Neuronal stem cell (in vitro differentiated cells): ENCODE measurements at regions not wholly inside any gene's neighbourhood (a gene's known extent, or its start where the extent isn't known, plus 50 kb on each side); places are given as distances from the start of the nearest gene placed in this dataset.

ENCODE experiments used
- DNase-seq: peaks from one replicate; pipeline ENCODE4 v3.0.0-alpha.2; 2013; ENCODE audit warnings: low spot score
- H2AFZ ChIP-seq: one replicate; pipeline ENCODE4 v1.6.1; 2013; ENCODE audit warnings: mild to moderate bottlenecking, low read length, inconsistent platforms
- H2AK5ac ChIP-seq: 2 replicates; pipeline ENCODE4 v1.6.1; 2013; ENCODE audit warnings: low read depth, mild to moderate bottlenecking, inconsistent platforms, low read length, moderate library complexity, mixed read lengths
- H2BK120ac ChIP-seq: 2 replicates; pipeline ENCODE4 v1.6.1; 2013; ENCODE audit warnings: low read depth, mild to moderate bottlenecking, inconsistent platforms, low read length, moderate library complexity, mixed read lengths
- H2BK12ac ChIP-seq: one replicate; pipeline ENCODE4 v1.6.1; 2013; ENCODE audit warnings: low read length, inconsistent platforms
- H2BK15ac ChIP-seq: 2 replicates; pipeline ENCODE4 v1.6.1; 2013; ENCODE audit warnings: mild to moderate bottlenecking, low read length, inconsistent platforms, mixed read lengths
- H2BK5ac ChIP-seq: one replicate; pipeline ENCODE4 v1.6.1; 2013; ENCODE audit warnings: inconsistent platforms, mild to moderate bottlenecking, low read length, moderate library complexity
- H3K14ac ChIP-seq: one replicate; pipeline ENCODE4 v1.6.1; 2013; ENCODE audit warnings: low read length, inconsistent platforms
- H3K18ac ChIP-seq: 2 replicates; pipeline ENCODE4 v1.6.1; 2013; ENCODE audit warnings: low read length, inconsistent platforms
- H3K23ac ChIP-seq: 2 replicates; pipeline ENCODE4 v1.6.1; 2013; ENCODE audit warnings: low read depth, mild to moderate bottlenecking, mixed read lengths, low read length, inconsistent platforms; ENCODE audit not compliant: poor library complexity
- H3K27ac ChIP-seq: replicated peaks from 3 replicates; pipeline ENCODE4 v1.5.1; 2013; ENCODE audit warnings: low read length, inconsistent platforms
- H3K27me3 ChIP-seq, 3 experiments: 2 replicates each; pipeline ENCODE4 v1.6.1; 2013; ENCODE audit warnings: low read length in 3 of 3, mild to moderate bottlenecking in 2 of 3, inconsistent platforms in 1 of 3, low read depth in 1 of 3, mixed read lengths in 1 of 3, moderate library complexity in 1 of 3; ENCODE audit not compliant: control insufficient read depth in 3 of 3, insufficient read depth in 3 of 3
- H3K36me3 ChIP-seq, 2 donors: replicated peaks in 1 of 2; 2 replicates each; pipeline ENCODE4 v1.6.1; 2013; ENCODE audit warnings: low read length in 2 of 2; ENCODE audit not compliant: control insufficient read depth in 2 of 2, insufficient read depth in 2 of 2
- H3K4ac ChIP-seq: 2 replicates; pipeline ENCODE4 v1.6.1; 2013; ENCODE audit warnings: inconsistent platforms, mild to moderate bottlenecking, low read length, moderate library complexity
- H3K4me1 ChIP-seq, 2 donors: 1 replicate in 1 of 2; 2 replicates in 1 of 2; pipeline ENCODE4 v1.6.1; 2013; ENCODE audit warnings: low read length in 2 of 2, low read depth in 1 of 2; ENCODE audit not compliant: control insufficient read depth in 2 of 2, insufficient read depth in 1 of 2
- H3K4me2 ChIP-seq: one replicate; pipeline ENCODE4 v1.6.1; 2013; ENCODE audit warnings: mild to moderate bottlenecking, low read length, inconsistent platforms; ENCODE audit not compliant: insufficient read depth, poor library complexity, severe bottlenecking
- H3K4me3 ChIP-seq, 2 donors: 2 replicates each; pipeline ENCODE4 v1.5.1; 2013; ENCODE audit warnings: low read length in 2 of 2, mild to moderate bottlenecking in 2 of 2, inconsistent platforms in 1 of 2, moderate library complexity in 1 of 2
- H3K79me1 ChIP-seq: one replicate; pipeline ENCODE4 v1.6.1; 2013; ENCODE audit warnings: low read depth, mild to moderate bottlenecking, inconsistent platforms, low read length, moderate library complexity
- H3K9ac ChIP-seq: one replicate; pipeline ENCODE4 v1.6.1; 2013; ENCODE audit warnings: mild to moderate bottlenecking, low read depth, low read length, inconsistent platforms; ENCODE audit not compliant: poor library complexity
- H3K9me3 ChIP-seq, 2 donors: replicated peaks in 1 of 2; 2 replicates each; pipeline versions ENCODE3 to v1.6.1; 2013; ENCODE audit warnings: low read length in 2 of 2, mild to moderate bottlenecking in 2 of 2, inconsistent platforms in 1 of 2, low read depth in 1 of 2, mixed read lengths in 1 of 2, moderate library complexity in 1 of 2; ENCODE audit not compliant: control insufficient read depth in 2 of 2, insufficient read depth in 1 of 2
- H4K8ac ChIP-seq: one replicate; pipeline ENCODE4 v1.6.1; 2013; ENCODE audit warnings: low read depth, mild to moderate bottlenecking, inconsistent platforms, low read length, moderate library complexity
- H4K91ac ChIP-seq: one replicate; pipeline ENCODE4 v1.6.1; 2013; ENCODE audit warnings: low read length, low read depth, mild to moderate bottlenecking, inconsistent platforms; ENCODE audit not compliant: poor library complexity
- WGBS, 2 donors: extraction: QIAGEN DNeasy Blood & Tissue Kit; methylation state at CpG; one replicate each; pipeline ENCODE4 v1.1.7; 2013; ENCODE audit warnings: missing lambda C conversion rate in 2 of 2, mixed read lengths in 1 of 2; ENCODE audit not compliant: insufficient read length in 2 of 2, insufficient replicate concordance in 1 of 2; ENCODE audit errors: extremely low coverage in 2 of 2; 5-methylcytosine and 5-hydroxymethylcytosine counted together

DNA sequence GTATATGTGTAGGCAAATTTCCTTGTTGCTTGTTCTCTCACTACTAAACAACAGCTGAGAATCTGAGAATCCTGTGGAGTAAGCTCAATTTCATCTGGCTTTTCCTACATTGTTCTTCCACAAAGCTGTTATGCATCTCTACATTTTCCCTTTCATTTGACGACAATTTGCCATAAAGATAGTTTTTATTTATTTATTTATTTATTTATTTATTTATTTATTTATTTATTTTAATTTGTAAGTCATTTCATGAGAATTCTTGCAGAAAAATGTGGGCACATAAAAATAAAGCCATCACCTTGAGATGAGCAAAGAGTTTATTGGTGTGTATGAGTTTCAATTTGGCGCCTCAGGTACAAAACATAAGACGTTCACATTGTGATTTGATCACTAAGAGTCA, 545.9 kb upstream of the SEL1L start:
- H3K23ac ChIP-seq, result no peak overlapping the region
- H3K4me3 ChIP-seq, result no peak overlapping the region
- H4K91ac ChIP-seq, result no peak overlapping the region
- H3K4me2 ChIP-seq, result no peak overlapping the region
- no peak overlapping the region for H4K8ac ChIP-seq
- no peak overlapping the region for H2BK120ac ChIP-seq
- peaks cover 0 to 2% of the 10 kb centered on the region in 2 donors for H3K4me1 ChIP-seq
- H2BK5ac ChIP-seq, result no peak overlapping the region
- H3K9me3 ChIP-seq, result no peaks in the 10 kb centered on the region
- H2AFZ ChIP-seq, result no peak overlapping the region
- H3K27me3 ChIP-seq, result no peaks in the 10 kb centered on the region
- no peak overlapping the region for H3K27ac ChIP-seq
- no CpG with 5 or more reads among the region's 3 CpGs for WGBS, 2 donors
- no peak overlapping the region for H3K14ac ChIP-seq
- no peak overlapping the region for H3K4ac ChIP-seq
- H2AK5ac ChIP-seq, result no peak overlapping the region
- H3K9ac ChIP-seq, result no peak overlapping the region
- no peaks in the 10 kb centered on the region for H3K79me1 ChIP-seq
- no peak overlapping the region for H2BK15ac ChIP-seq
- no peak overlapping the region for H2BK12ac ChIP-seq
- H3K18ac ChIP-seq, result no peak overlapping the region
- DNase-seq, result no peak
- no peaks in the 10 kb centered on the region for H3K36me3 ChIP-seq

DNA sequence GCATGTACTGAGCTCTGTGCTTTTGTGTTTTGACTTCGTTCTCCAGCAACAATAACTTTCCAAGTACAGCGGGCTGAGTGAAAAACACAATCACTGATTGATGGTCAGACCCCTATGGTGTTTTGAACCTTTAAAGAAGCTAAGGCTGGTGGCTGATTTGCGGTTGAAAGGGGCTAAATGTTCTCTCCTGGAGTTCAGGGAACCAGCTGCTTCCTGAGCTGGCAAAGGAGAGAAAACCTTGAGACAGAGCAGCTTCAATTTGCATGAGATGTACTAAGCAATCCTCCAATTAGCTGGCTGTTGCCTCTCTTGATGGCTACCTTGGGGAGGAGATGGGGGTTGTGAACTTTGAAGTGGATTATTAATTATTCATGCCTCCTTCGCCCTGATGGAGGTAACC, 546.7 kb upstream of the SEL1L start:
- Histone ChIP-seq H3K9me3 (no peaks in the 10 kb centered on the region), H3K14ac (no peak overlapping the region), H3K4me1 (peaks cover 0 to 2% of the 10 kb centered on the region in 2 donors), H2AFZ (no peak overlapping the region), H3K36me3 (no peaks in the 10 kb centered on the region), H4K91ac (no peak overlapping the region), H4K8ac (no peak overlapping the region), H3K9ac (no peak overlapping the region), H3K27me3 (no peaks in the 10 kb centered on the region), H2BK120ac (no peak overlapping the region), H2BK12ac (no peak overlapping the region), H3K79me1 (no peaks in the 10 kb centered on the region), H3K27ac (no peak overlapping the region), H2BK15ac (no peak overlapping the region), H3K18ac (no peak overlapping the region), H3K23ac (no peak overlapping the region), H2AK5ac (no peak overlapping the region), H3K4me2 (peak overlapping the region; percentile 14), H2BK5ac (no peak overlapping the region), H3K4ac (no peak overlapping the region), H3K4me3 (no peak overlapping the region)
- WGBS, 2 donors, result no CpG with 5 or more reads among the region's 4 CpGs
- DNase-seq, result no peak

DNA sequence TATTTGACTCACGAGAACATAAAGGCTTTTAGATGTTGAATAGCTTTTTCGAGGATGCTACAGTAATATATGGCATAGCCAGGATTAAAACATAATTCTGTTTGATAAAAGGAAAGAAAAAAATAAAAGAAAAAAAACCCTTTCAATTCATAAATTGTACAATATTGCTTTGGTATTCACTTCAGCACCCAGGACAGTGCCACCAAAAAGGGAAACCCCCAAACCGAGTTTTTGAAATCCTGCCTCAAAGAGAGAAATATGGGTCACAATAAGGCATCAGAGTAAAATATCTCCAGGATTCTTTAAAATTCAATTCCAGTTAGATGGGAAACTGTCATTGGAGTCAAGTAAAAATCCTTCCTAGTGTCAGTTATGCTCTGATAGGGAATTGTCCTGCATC, 551.2 kb upstream of the SEL1L start:
- Histone ChIP-seq H2BK120ac (no peak overlapping the region), H2BK5ac (no peak overlapping the region), H4K91ac (no peak overlapping the region), H3K23ac (no peak overlapping the region), H3K4me3 (no peak overlapping the region), H3K4me2 (no peak overlapping the region), H3K4me1 (peaks cover 0 to 2% of the 10 kb centered on the region in 2 donors), H3K4ac (no peak overlapping the region), H4K8ac (no peak overlapping the region), H3K14ac (no peak overlapping the region), H3K9me3 (no peaks in the 10 kb centered on the region), H3K36me3 (no peaks in the 10 kb centered on the region), H3K27ac (no peak overlapping the region), H2BK12ac (no peak overlapping the region), H3K9ac (no peak overlapping the region), H2AK5ac (no peak overlapping the region), H2AFZ (no peak overlapping the region), H3K27me3 (no peaks in the 10 kb centered on the region), H2BK15ac (no peak overlapping the region), H3K18ac (no peak overlapping the region), H3K79me1 (no peaks in the 10 kb centered on the region)
- no CpG with 5 or more reads among the region's 3 CpGs for WGBS, 2 donors
- DNase-seq, result no peak

DNA sequence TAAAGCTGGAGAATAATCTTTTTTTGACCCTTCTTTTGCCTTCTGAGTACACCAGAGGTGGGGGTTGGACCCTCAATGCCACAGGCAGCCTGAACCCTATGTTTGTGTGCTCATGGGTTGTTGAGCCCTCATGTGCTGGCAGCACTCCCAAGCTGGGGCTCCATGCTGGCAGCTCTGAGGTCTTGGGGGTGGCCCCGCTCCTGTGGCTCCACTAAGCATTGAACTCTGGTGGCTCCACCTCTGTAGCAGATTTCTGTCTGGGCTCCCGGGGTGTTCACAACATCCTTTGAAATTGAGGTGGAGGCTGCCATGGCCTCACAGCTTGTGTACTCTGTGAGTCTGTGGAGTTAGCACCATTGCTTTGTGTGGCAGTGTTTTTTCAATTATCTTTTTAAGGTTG, 557.4 kb upstream of the SEL1L start:
- Histone ChIP-seq H3K36me3 (no peaks in the 10 kb centered on the region), H2BK120ac (no peak overlapping the region), H2BK15ac (no peak overlapping the region), H2AK5ac (no peak overlapping the region), H4K8ac (no peak overlapping the region), H2BK5ac (no peak overlapping the region), H3K4me3 (no peak overlapping the region), H3K4me1 (peaks cover 0 to 1% of the 10 kb centered on the region in 2 donors), H3K23ac (no peak overlapping the region), H3K9ac (no peak overlapping the region), H3K9me3 (no peaks in the 10 kb centered on the region), H3K79me1 (no peaks in the 10 kb centered on the region), H3K4ac (no peak overlapping the region), H3K18ac (no peak overlapping the region), H2AFZ (no peak overlapping the region), H3K27ac (no peak overlapping the region), H3K4me2 (no peak overlapping the region), H3K27me3 (no peaks in the 10 kb centered on the region), H2BK12ac (no peak overlapping the region), H4K91ac (no peak overlapping the region), H3K14ac (no peak overlapping the region)
- DNase-seq, result no peak
- WGBS, 2 donors, result no CpG with 5 or more reads among the region's 2 CpGs
